ENCODE measurements at regions not wholly inside any gene's neighbourhood (a gene's known extent, or its start where the extent isn't known, plus 50 kb on each side); places are given as distances from the start of the nearest gene placed in this dataset.

- no peak for DNase-seq (ENCODE audit: low read depth)
Measured at GRCh38 chr22:27621486-27622070, 180.0 kb downstream of the MN1 start.

GRCh38 chr22:27624042-27624441 is 177.5 kb downstream of the MN1 start:
- no peak for DNase-seq (ENCODE audit: low read depth)

GRCh38 chr22:27624705-27625104 is 176.9 kb downstream of the MN1 start:
- DNase-seq (ENCODE audit: low read depth) = no peak

- no peak for DNase-seq (ENCODE audit: low read depth)
Measured at GRCh38 chr22:27625769-27626674, 175.5 kb downstream of the MN1 start.

- DNase-seq (ENCODE audit: low read depth) = no peak
Measured at GRCh38 chr22:27626675-27627443, 174.7 kb downstream of the MN1 start.

- no peak for DNase-seq (ENCODE audit: low read depth)
Measured at GRCh38 chr22:27627444-27627833, 174.1 kb downstream of the MN1 start.

GRCh38 chr22:27627901-27628300 is 173.7 kb downstream of the MN1 start:
- no peak for DNase-seq (ENCODE audit: low read depth)

- DNase-seq (ENCODE audit: low read depth) = no peak
Measured at GRCh38 chr22:27628341-27628740, 173.2 kb downstream of the MN1 start.

GRCh38 chr22:27628891-27629631 is 172.5 kb downstream of the MN1 start:
- no peak for DNase-seq (ENCODE audit: low read depth)

- no peak for DNase-seq (ENCODE audit: low read depth)
Measured at GRCh38 chr22:27629908-27630673, 171.5 kb downstream of the MN1 start.

GRCh38 chr22:27630754-27631153 is 170.8 kb downstream of the MN1 start:
- DNase-seq (ENCODE audit: low read depth) = no peak

- DNase-seq (ENCODE audit: low read depth) = no peak
Measured at GRCh38 chr22:27631641-27632040, 169.9 kb downstream of the MN1 start.

- DNase-seq (ENCODE audit: low read depth) = no peak
Measured at GRCh38 chr22:27632451-27633295, 168.9 kb downstream of the MN1 start.

GRCh38 chr22:27633296-27633871 is 168.2 kb downstream of the MN1 start:
- DNase-seq (ENCODE audit: low read depth) = no peak

GRCh38 chr22:27634043-27634740 is 167.4 kb downstream of the MN1 start:
- no peak for DNase-seq (ENCODE audit: low read depth)

GRCh38 chr22:27635435-27635834 is 166.1 kb downstream of the MN1 start:
- no peak for DNase-seq (ENCODE audit: low read depth)

GRCh38 chr22:27635852-27636251 is 165.7 kb downstream of the MN1 start:
- DNase-seq (ENCODE audit: low read depth) = no peak

GRCh38 chr22:27636716-27637508 is 164.6 kb downstream of the MN1 start:
- no peak for DNase-seq (ENCODE audit: low read depth)

GRCh38 chr22:27637604-27638003 is 164.0 kb downstream of the MN1 start:
- no peak for DNase-seq (ENCODE audit: low read depth)

All from stimulated activated CD8-positive, alpha-beta memory T cell treated with anti-CD3 and anti-CD28 coated beads, Interleukin-15, amount 100 ng/mL, for 24 hours (primary cell).